Tongue (tissue), 1 donor: ENCODE measurements at regions not wholly inside any gene's neighbourhood (a gene's known extent, or its start where the extent isn't known, plus 50 kb on each side); places are given as distances from the start of the nearest gene placed in this dataset.
"Not testable (repeated sequence)": the region's sequence is repeated elsewhere in the genome, so short reads cannot be mapped to it uniquely, and the experiment has no call there.

ENCODE experiments used
- DNase-seq: peaks from one replicate; pipeline ENCODE4 v3.0.0-alpha.2; 2015

GRCh38 chr2:167792126-167792525 lies 455.3 kb downstream of the STK39 start:
- DNase-seq: no peak

GRCh38 chr2:167790781-167791450 lies 456.5 kb downstream of the STK39 start:
- DNase-seq: no peak

- no peak for DNase-seq
Measured at GRCh38 chr2:167790189-167790588, 457.2 kb downstream of the STK39 start.

GRCh38 chr2:167787562-167787961 lies 459.8 kb downstream of the STK39 start:
- no peak for DNase-seq

- DNase-seq: no peak
Measured at GRCh38 chr2:167787021-167787420, 460.4 kb downstream of the STK39 start.

- no peak for DNase-seq
Measured at GRCh38 chr2:167785606-167786216, 461.7 kb downstream of the STK39 start.

GRCh38 chr2:167784084-167784425 lies 463.3 kb downstream of the STK39 start:
- no peak for DNase-seq

- DNase-seq: no peak
Measured at GRCh38 chr2:167783261-167784083, 463.9 kb downstream of the STK39 start.

- not testable (repeated sequence) for DNase-seq
Measured at GRCh38 chr2:167781629-167782028, 465.8 kb downstream of the STK39 start.

GRCh38 chr2:167776359-167776758 lies 471.0 kb downstream of the STK39 start:
- peak; percentile 11 for DNase-seq

- DNase-seq: no peak
Measured at GRCh38 chr2:167771628-167772027, 475.8 kb downstream of the STK39 start.

- no peak for DNase-seq
Measured at GRCh38 chr2:167769020-167769419, 478.4 kb downstream of the STK39 start.

- DNase-seq: no peak
Measured at GRCh38 chr2:167767830-167768229, 479.6 kb downstream of the STK39 start.

GRCh38 chr2:167764772-167765341 lies 482.5 kb downstream of the STK39 start:
- DNase-seq: no peak

GRCh38 chr2:167761465-167762136 lies 485.8 kb downstream of the STK39 start:
- DNase-seq: no peak

- no peak for DNase-seq
Measured at GRCh38 chr2:167759531-167759930, 487.9 kb downstream of the STK39 start.

- DNase-seq: no peak
Measured at GRCh38 chr2:167758292-167758691, 489.1 kb downstream of the STK39 start.

- DNase-seq: no peak
Measured at GRCh38 chr2:167756446-167756845, 490.9 kb downstream of the STK39 start.

- no peak for DNase-seq
Measured at GRCh38 chr2:167753142-167753541, 494.3 kb downstream of the STK39 start.

- DNase-seq: no peak
Measured at GRCh38 chr2:167752734-167753133, 494.7 kb downstream of the STK39 start.

GRCh38 chr2:167750675-167751074 lies 496.7 kb downstream of the STK39 start:
- DNase-seq: no peak

- DNase-seq: no peak
Measured at GRCh38 chr2:167749660-167750059, 497.7 kb downstream of the STK39 start.

GRCh38 chr2:167749016-167749415 lies 498.4 kb downstream of the STK39 start:
- DNase-seq: no peak
